Ovary (tissue), 3 donors: ENCODE measurements at regions not wholly inside any gene's neighbourhood (a gene's known extent, or its start where the extent isn't known, plus 50 kb on each side); places are given as distances from the start of the nearest gene placed in this dataset.
"Not testable (repeated sequence)": the region's sequence is repeated elsewhere in the genome, so short reads cannot be mapped to it uniquely, and the experiment has no call there.

Experiments used
- POLR2A ChIP-seq: fragments of 450-650 bp; IDR thresholded peaks from one replicate; pipeline ENCODE4 v1.6.1; 2017; ENCODE audit warnings: antibody characterized with exemption, mild to moderate bottlenecking, moderate library complexity
- TF ChIP-seq, protein P1 (sequence below), 3 donors: fragments of 450-650 bp in 2 of 3; fragments of 200-600 bp in 1 of 3; IDR thresholded peaks; one replicate each; pipeline versions ENCODE4 v1.5.1 to v1.8.0; 2016 to 2022; ENCODE audit warnings: antibody characterized with exemption in 3 of 3, mild to moderate bottlenecking in 1 of 3
- donor health status: DM: no; HTN: no; CAD: no.

DNA sequence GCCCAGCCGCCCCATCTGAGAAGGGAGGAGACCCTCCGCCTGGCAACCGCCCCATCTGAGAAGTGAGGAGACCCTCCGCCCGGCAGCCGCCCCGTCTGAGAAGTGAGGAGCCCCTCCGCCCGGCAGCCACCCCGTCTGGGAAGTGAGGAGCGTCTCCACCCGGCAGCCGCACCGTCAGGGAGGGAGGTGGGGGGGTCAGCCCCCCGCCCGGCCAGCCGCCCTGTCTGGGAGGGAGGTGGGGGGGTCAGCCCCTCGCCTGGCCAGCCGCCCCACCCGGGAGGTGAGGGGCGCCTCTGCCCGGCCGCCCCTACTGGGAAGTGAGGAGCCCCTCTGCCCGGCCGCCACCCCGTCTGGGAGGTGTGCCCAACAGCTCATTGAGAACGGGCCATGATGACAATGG, 59.9 kb upstream of the ME3 start:
- TF ChIP-seq, protein P1, sequence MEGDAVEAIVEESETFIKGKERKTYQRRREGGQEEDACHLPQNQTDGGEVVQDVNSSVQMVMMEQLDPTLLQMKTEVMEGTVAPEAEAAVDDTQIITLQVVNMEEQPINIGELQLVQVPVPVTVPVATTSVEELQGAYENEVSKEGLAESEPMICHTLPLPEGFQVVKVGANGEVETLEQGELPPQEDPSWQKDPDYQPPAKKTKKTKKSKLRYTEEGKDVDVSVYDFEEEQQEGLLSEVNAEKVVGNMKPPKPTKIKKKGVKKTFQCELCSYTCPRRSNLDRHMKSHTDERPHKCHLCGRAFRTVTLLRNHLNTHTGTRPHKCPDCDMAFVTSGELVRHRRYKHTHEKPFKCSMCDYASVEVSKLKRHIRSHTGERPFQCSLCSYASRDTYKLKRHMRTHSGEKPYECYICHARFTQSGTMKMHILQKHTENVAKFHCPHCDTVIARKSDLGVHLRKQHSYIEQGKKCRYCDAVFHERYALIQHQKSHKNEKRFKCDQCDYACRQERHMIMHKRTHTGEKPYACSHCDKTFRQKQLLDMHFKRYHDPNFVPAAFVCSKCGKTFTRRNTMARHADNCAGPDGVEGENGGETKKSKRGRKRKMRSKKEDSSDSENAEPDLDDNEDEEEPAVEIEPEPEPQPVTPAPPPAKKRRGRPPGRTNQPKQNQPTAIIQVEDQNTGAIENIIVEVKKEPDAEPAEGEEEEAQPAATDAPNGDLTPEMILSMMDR (IDR thresholded peaks at IDR 0.05) = not testable (repeated sequence)
- TF ChIP-seq POLR2A = not testable (repeated sequence)
